ENCODE measurements at regions not wholly inside any gene's neighbourhood (a gene's known extent, or its start where the extent isn't known, plus 50 kb on each side); places are given as distances from the start of the nearest gene placed in this dataset.

GRCh38 chr13:59363313-59363712 lies 800.4 kb downstream of the DIAPH3 start:
- DNase-seq (ENCODE audit: low read depth) = no peak
- no peak overlapping the region for H3K4me3 ChIP-seq (ENCODE audit: low read length)
- TF ChIP-seq CTCF (conservative IDR thresholded peaks at IDR 0.05; ENCODE audit: low read depth, low read length) = no peak

GRCh38 chr13:59363947-59364346 lies 799.8 kb downstream of the DIAPH3 start:
- DNase-seq (ENCODE audit: low read depth) = no peak
- TF ChIP-seq CTCF (conservative IDR thresholded peaks at IDR 0.05; ENCODE audit: low read depth, low read length) = no peak
- H3K4me3 ChIP-seq (ENCODE audit: low read length) = no peak overlapping the region

- no peak overlapping the region for H3K4me3 ChIP-seq (ENCODE audit: low read length)
- DNase-seq (ENCODE audit: low read depth) = no peak
- no peak for TF ChIP-seq CTCF (conservative IDR thresholded peaks at IDR 0.05; ENCODE audit: low read depth, low read length)
Measured at GRCh38 chr13:59364641-59365085, 799.1 kb downstream of the DIAPH3 start.

GRCh38 chr13:59367467-59367866 lies 796.3 kb downstream of the DIAPH3 start:
- DNase-seq (ENCODE audit: low read depth) = no peak
- TF ChIP-seq CTCF (conservative IDR thresholded peaks at IDR 0.05; ENCODE audit: low read depth, low read length) = no peak
- no peak overlapping the region for H3K4me3 ChIP-seq (ENCODE audit: low read length)

GRCh38 chr13:59367904-59368303 lies 795.8 kb downstream of the DIAPH3 start:
- DNase-seq (ENCODE audit: low read depth) = no peak
- no peak overlapping the region for H3K4me3 ChIP-seq (ENCODE audit: low read length)
- TF ChIP-seq CTCF (conservative IDR thresholded peaks at IDR 0.05; ENCODE audit: low read depth, low read length) = no peak

GRCh38 chr13:59368693-59369092 lies 795.0 kb downstream of the DIAPH3 start:
- DNase-seq (ENCODE audit: low read depth) = no peak
- no peak overlapping the region for H3K4me3 ChIP-seq (ENCODE audit: low read length)
- no peak for TF ChIP-seq CTCF (conservative IDR thresholded peaks at IDR 0.05; ENCODE audit: low read depth, low read length)

GRCh38 chr13:59371229-59371628 lies 792.5 kb downstream of the DIAPH3 start:
- no peak for DNase-seq (ENCODE audit: low read depth)
- no peak for TF ChIP-seq CTCF (conservative IDR thresholded peaks at IDR 0.05; ENCODE audit: low read depth, low read length)
- H3K4me3 ChIP-seq (ENCODE audit: low read length) = no peak overlapping the region
